ENCODE measurements at regions not wholly inside any gene's neighbourhood (a gene's known extent, or its start where the extent isn't known, plus 50 kb on each side); places are given as distances from the start of the nearest gene placed in this dataset.

DNA sequence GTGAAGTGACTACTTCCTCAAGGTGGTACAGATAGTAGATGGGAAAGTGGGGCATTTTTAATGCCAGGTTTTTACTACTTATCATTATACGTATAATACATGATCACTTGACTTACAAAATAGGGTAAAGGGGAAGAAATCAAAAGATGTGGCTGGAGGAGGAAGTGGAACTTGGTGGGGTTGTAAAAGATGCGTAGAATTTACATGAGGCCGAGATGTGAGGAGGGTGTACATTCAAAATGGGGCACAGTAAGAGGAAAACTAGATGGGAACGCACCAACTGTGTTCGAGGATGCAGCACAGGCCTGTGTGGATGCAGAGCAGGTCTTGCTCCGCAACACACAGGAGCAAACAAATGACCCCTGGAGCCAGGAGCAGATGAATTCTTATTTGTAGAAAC lies 403.3 kb downstream of the TXNL1 start:
- Histone ChIP-seq H2BK5ac (ENCODE audit: low read depth, low read length) (no peak overlapping the region), H3K4me3 (ENCODE audit: extremely low read depth in 1 of 4, insufficient read depth in 2 of 4, low read depth in 3 of 4, low read length in 4 of 4) (no peak overlapping the region), H3K79me2 (ENCODE audit: control insufficient read depth in 1 of 2, insufficient read depth in 2 of 2, low read length in 2 of 2) (no peaks in the 10 kb centered on the region), H3K27me3 (replicated peaks in 1 of 4; ENCODE audit: control insufficient read depth in 3 of 4, extremely low read depth in 1 of 4, insufficient read depth in 3 of 4, low read length in 3 of 4) (peaks cover 0 to 1% (median 0%) of the 10 kb centered on the region in 4 experiments; a peak in 1 of 7 replicates), H3K4me1 (replicated peaks in 1 of 4; ENCODE audit: control insufficient read depth in 3 of 4, insufficient read depth in 4 of 4, low read length in 3 of 4) (no peaks in the 10 kb centered on the region), H4K20me1 (replicated peaks in 1 of 2; ENCODE audit: control insufficient read depth in 1 of 2, insufficient read depth in 2 of 2, low read length in 2 of 2) (no peaks in the 10 kb centered on the region), H3K9ac (replicated peaks in 1 of 4; ENCODE audit: extremely low read depth in 1 of 4, low read depth in 3 of 4, low read length in 3 of 4) (no peak overlapping the region), H3K18ac (ENCODE audit: extremely low read depth, low read length) (no peak overlapping the region), H4K91ac (replicated peaks; ENCODE audit: insufficient read length, low read length) (peak overlapping the region; percentile 49), H2BK20ac (ENCODE audit: low read length) (no peak overlapping the region), H2AK5ac (ENCODE audit: low read depth, low read length) (no peak overlapping the region), H2BK15ac (ENCODE audit: low read length) (no peak overlapping the region), H3K4ac (replicated peaks; ENCODE audit: insufficient read length, low read depth, low read length) (no peak overlapping the region), H3K27ac (ENCODE audit: low read depth, low read length) (no peak overlapping the region), H3K56ac (replicated peaks; ENCODE audit: insufficient read length, low read depth, low read length) (no peak overlapping the region), H3K23me2 (ENCODE audit: low read depth, low read length) (no peaks in the 10 kb centered on the region), H4K8ac (ENCODE audit: extremely low read depth, insufficient read depth, low read length) (no peak overlapping the region), H2BK12ac (ENCODE audit: low read depth, low read length) (no peak overlapping the region), H3K9me3 (ENCODE audit: insufficient read depth in 2 of 2, low read depth in 1 of 2, low read length in 1 of 2) (no peaks in the 10 kb centered on the region), H3K36me3 (ENCODE audit: control insufficient read depth in 2 of 4, insufficient read depth in 4 of 4, low read length in 3 of 4) (no peaks in the 10 kb centered on the region), H2BK120ac (replicated peaks; ENCODE audit: low read depth, low read length) (no peak overlapping the region), H3K14ac (ENCODE audit: insufficient read length) (no peak overlapping the region), H4K5ac (ENCODE audit: insufficient read length, low read depth, low read length) (no peak overlapping the region), H3K79me1 (ENCODE audit: low read depth, low read length) (no peaks in the 10 kb centered on the region), H3K4me2 (ENCODE audit: insufficient read depth in 1 of 2, low read depth in 2 of 2, low read length in 2 of 2) (no peak overlapping the region), H2AFZ (ENCODE audit: low read length) (no peak overlapping the region), H3K23ac (ENCODE audit: insufficient read length) (no peak overlapping the region)
- 79% methylated on average over 6 of the region's 6 CpGs; no CpG with 5 or more reads in 1 of the 2 experiments for WGBS, 2 experiments (ENCODE audit: extremely low coverage in 1 of 2, insufficient coverage in 1 of 2, insufficient read length in 1 of 2, insufficient replicate concordance in 2 of 2, low coverage in 1 of 2, low lambda C conversion rate in 2 of 2, missing lambda C conversion rate in 1 of 2)
- TF ChIP-seq, protein P1, sequence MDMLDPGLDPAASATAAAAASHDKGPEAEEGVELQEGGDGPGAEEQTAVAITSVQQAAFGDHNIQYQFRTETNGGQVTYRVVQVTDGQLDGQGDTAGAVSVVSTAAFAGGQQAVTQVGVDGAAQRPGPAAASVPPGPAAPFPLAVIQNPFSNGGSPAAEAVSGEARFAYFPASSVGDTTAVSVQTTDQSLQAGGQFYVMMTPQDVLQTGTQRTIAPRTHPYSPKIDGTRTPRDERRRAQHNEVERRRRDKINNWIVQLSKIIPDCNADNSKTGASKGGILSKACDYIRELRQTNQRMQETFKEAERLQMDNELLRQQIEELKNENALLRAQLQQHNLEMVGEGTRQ (IDR thresholded peaks at IDR 0.05; ENCODE audit: low read length): no peak
- no peak for TF ChIP-seq RBBP5 (IDR thresholded peaks at IDR 0.05; ENCODE audit: borderline replicate concordance, low read depth, low read length)
- no peak for TF ChIP-seq RNF2 (IDR thresholded peaks at IDR 0.05; ENCODE audit: borderline replicate concordance, low read depth, low read length, missing control alignments, poor library complexity, severe bottlenecking)
- no peak for TF ChIP-seq SAP30 (IDR thresholded peaks at IDR 0.05; ENCODE audit: insufficient read depth, insufficient replicate concordance, low read length)
- TF ChIP-seq NANOG (IDR thresholded peaks at IDR 0.05; ENCODE audit: insufficient read depth, low read depth, low read length, poor library complexity, severe bottlenecking): no peak
- ChIA-PET POLR2A (ENCODE audit: partially characterized antibody) (no interaction called here), CTCF (ENCODE audit: partially characterized antibody) (no interaction called here)
- DNase-seq (ENCODE audit: low read depth in 1 of 2, low spot score in 2 of 2) (no peak), FAIRE-seq (no peak)

Data from H1 (cell line).